GM19455 (cell line): ENCODE measurements at regions not wholly inside any gene's neighbourhood (a gene's known extent, or its start where the extent isn't known, plus 50 kb on each side); places are given as distances from the start of the nearest gene placed in this dataset.

Experiments used
- ATAC-seq: cut with Tn5 transposase; IDR thresholded peaks from one replicate; pipeline ENCODE4 v1.9.1; 2021; ENCODE audit not compliant: unreplicated experiment

- ATAC-seq = no peak
These were observed 50.3 kb upstream of the SORBS2 start for GRCh38 chr4:185862340-185862739.

- no peak for ATAC-seq
These were observed 52.0 kb upstream of the SORBS2 start for GRCh38 chr4:185863946-185864345.

DNA sequence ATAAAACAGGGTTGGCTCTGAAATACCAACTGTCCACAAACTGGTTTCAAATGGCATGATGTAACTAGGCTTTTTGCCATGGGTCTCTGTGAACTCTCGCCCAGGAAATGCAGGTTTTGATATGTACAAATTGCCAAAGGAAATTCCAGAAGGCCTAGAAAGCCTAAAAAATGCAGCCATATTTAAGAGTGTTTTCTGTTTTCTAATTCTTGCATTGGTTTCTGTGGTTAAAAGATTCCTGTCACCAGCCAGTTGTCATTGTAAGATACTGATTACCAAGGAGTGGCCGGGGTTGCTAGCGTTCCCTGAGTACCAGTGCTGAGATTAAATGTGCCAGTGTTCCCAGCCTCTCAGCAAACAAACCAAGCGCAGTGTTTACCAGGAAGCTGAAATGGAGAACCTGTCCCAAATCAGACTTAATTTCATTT, 53.9 kb upstream of the SORBS2 start:
- no peak for ATAC-seq

GRCh38 chr4:185867770-185868169, 55.8 kb upstream of the SORBS2 start:
- ATAC-seq = no peak

DNA sequence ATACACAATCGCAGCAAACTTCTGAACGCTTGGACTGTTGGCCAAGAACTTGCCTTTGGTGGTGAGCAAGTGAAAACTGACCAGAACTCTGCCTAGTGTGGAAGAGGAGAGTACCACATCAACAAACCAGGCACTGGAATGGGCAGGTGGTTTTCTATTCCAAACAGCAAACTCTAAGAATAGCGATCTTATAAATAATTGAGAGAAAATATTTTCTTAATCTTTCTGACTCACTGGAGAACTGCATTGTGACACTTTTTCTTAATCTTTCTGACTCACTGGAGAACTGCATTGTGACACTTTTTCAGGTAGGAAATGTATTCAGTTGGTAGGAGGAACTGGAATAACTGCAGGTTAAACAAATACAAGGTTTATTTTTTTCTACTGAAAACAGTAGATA, 57.0 kb upstream of the SORBS2 start:
- no peak for ATAC-seq

- ATAC-seq = no peak
These were observed 57.4 kb upstream of the SORBS2 start for GRCh38 chr4:185869427-185869826.

DNA sequence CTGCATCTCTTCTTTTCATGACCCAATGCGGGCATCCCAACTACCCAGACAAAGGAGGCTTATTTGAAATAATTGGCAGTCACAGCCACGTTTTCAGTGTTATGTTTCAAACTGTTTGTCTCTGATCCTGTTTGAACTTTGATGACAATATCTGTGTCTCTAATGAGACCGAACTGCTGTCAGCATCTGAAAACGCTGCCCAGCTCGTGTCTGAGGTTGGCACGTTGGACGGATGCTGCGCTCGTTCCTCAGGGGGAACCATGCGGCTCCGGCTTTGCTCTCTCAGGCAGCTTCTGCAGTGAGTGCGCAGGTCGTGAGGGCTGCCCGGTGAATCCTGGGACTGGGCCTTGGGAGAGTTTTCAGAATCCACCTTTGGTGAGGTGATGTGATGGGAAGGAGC, 58.4 kb upstream of the SORBS2 start:
- ATAC-seq = no peak

- no peak for ATAC-seq
These were observed 60.9 kb upstream of the SORBS2 start for GRCh38 chr4:185872747-185873380.

DNA sequence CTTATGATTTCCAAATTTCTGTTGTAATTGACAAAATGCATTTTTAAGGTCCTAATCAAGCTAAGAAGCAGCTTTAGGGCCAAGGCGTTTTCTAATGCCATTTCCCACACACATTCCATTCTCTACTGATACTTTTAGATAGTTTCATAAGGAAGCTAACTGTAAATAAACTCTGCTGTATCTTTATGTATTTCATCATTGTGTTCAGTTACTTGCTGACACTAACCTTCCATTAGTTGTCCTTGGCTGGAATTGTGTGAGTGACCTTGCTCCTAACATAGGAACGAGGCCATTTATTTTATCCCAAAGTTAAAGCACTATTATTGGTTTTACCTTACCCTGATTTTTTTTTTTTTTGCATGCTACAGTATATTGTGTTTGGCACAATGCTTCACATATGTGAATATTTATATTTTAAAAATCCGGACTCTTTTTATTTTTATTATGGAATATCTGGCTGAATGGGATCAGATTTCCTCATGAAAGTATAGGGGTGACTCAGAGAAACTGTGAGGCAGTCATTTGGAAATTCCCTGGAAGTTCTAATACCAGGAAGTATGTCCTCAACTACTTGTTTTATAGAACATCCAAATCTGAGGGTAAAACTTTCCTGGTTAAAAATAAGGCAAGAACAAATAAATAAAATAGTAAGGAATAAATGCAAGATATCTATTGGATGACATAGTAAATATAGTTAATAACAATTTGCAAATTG, 62.7 kb upstream of the SORBS2 start:
- no peak for ATAC-seq

- ATAC-seq = no peak
These were observed 63.4 kb upstream of the SORBS2 start for GRCh38 chr4:185875316-185875907.

DNA sequence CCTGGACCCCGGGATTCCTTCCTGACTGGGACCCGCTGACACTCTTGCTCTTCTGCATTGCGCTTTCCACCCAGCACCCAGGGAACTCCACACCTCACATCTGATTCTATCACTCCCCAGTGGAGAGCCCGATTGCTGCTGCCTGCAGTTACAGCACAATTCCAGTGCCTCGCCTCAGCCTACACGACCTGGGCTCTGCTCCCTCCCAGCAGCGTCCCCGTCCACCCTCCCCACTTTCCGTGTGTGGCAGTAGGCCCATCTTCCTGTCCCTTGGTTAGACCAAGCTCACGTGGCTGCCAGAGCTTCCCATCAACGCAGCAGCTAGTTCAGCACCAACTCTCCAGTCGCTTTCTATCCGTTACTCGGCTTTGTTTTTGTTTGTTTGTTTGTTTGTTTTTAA, 66.6 kb upstream of the SORBS2 start:
- ATAC-seq = no peak

DNA sequence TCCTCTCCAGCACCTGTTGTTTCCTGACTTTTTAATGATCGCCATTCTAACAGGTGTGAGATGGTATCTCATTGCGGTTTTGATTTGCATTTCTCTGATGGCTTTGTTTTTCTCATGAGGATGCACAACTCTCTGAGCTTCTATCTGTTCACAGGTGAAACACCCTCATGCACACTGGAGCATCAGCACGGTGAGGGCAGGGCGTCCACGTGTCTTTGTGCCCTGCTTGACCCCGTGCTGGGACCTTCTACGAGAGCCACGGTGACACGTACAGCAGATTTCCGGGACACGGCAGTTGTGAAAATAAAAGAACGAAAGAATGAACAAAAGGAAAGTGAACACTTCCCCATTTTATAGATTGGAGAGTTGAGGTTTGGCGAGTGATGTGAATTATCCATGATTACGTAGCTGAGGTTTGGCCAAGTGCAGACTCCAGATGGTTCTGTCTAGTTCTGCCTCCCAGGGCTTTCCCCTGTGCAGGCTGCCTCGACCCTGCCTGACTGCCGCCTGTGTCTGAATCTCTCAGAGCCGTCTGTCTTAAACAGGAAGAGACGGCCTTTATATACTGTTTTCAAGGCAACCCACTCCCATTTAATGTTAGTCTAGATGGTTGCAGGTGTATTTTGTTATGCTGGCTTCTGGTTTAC, 67.8 kb upstream of the SORBS2 start:
- ATAC-seq = no peak

DNA sequence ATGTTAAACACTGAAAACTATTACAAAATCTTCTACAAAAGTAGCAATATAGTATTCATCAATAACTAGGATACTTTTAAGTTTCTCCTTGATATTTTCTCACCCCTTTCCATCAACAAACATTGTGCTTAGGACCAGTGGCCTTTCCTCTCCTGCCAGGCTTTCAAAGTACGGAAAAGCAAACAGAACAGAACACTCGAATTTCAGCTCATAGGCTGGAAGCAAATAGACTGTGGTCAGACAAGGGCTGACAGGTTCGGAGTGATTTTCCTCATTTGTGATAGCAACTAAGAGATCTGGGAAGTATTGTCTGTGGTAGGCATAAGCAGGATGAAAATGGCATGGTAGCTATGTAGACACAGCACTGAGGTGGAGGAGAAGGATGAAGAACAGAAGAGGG, 68.6 kb upstream of the SORBS2 start:
- no peak for ATAC-seq

DNA sequence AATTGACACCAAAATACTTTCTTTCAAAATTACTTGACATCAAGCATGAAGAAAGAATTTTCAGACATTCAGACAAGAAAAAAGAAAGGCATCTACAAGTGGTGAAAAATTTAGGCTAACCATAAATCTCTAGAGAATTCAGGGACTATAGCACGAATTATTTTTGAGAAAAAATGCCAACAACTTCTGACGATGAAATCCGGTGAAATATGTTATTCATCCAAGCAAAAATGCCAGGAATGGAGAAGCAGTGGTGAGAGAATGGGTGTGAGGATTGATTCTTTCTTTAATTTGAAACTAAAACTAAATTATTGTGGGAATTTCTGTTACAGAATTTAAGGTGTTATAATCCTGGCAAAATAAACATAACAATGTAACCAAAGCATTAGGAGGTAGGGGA, 69.4 kb upstream of the SORBS2 start:
- no peak for ATAC-seq

DNA sequence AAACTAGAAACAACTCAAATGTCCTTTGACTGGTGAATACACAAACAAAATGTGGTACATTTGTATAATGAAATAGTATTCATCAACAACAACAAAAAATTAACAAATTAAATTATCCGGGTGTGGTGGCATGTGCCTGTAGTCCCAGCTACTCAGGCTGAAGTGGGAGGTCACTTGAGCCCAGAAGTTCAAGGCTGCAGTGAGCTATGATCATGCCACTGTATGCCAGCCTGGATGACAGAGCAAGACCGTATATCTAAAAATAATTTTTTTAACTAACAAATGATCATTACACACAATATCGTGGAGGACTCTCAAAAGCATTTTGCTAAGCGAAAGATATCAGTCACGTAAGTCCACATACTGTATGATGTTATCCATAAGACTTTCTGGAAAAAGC, 71.6 kb upstream of the SORBS2 start:
- ATAC-seq = no peak

DNA sequence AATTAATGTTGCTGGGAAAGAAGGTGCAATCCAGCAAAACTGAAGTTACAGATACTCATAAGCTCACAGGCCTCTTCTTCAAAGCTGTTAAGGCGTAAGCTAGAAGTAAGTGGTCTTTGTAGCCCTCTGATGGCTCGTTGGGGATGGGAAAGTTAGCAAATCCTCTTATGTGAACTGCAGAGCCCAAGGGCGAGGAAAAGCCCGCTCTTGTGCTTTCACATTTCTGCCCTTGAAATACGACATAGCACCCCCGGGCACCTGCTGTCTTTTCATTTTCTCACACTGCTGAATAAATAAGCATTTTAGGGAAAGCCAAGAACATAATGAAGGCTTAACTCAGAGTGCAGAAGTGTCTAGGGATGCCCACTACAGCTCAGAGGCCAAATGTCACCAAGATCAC, 73.1 kb upstream of the SORBS2 start:
- no peak for ATAC-seq

GRCh38 chr4:185885604-185886003, 73.6 kb upstream of the SORBS2 start:
- ATAC-seq = no peak

DNA sequence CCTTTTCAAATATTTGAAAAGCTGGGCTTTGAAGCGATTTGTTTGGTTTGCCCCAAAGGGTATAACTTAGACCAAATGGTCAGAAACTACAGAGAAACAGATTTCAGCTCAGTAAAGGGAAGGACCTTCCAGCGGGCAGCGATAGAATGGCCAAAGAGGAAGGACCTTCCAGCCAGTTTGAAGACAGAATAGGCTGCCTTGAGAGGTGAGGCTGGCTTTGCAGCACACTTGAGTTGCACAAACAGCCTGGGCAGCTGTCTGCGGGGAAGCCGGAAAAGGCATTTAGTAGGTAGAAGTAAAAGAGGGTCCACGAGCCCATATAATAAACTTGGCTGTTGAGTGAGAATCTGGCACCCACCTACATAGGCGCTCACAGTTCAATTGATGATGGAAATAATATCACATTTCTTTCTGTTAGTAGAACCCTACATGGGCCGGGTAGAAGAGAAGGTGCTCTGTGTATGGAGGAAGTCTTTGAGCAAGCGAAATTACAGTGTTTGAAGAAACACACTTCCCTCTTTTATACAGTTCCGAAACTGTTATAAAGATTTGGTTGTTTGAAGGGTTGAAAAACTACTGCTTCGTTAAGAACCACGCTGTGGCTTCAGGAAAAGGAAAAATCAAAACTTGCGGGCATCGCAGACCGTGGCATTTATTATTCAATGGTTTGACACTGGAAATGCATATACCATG, 75.0 kb upstream of the SORBS2 start:
- peak; percentile 66 for ATAC-seq

- ATAC-seq = no peak
These were observed 76.7 kb upstream of the SORBS2 start for GRCh38 chr4:185888676-185889075.

DNA sequence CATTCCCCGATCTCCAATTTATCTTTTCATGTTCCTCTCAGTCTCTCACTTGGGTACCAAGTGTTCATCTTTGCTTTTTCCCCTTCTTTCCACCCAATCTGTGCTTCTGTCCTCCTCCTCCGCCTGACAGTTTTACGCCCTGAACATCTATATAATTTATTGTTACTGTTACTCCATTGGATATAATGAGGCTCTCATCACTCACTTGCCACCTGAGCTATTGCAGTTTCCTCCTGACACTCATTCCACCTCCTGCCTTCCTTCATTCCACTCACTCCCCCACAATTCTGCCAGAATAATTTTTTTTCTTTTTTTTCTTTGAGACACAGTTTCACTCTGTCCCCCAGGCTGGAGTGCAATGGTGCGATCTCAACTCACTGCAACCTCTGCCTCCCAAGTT, 77.6 kb upstream of the SORBS2 start:
- ATAC-seq = no peak

DNA sequence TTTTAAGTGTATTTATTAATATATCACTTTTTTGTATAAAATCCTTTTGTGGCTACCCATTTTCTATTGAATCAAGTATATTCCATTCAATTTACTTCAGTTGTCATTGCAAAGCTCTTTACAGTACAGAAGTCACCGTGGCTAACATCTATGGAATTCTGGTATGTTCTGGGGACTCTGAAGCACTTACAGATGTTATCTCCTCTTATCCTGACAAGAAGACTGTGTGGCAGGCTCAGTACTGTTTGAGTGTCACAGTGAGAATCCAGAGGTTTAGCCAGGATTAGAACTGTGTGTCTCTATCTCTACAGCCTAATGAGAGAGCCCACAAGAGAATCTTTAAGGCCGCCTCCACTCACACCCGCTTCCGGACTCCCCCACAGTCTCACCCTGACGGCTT, 78.2 kb upstream of the SORBS2 start:
- ATAC-seq = no peak
